Fibroblast of lung (primary cell): ENCODE measurements at regions not wholly inside any gene's neighbourhood (a gene's known extent, or its start where the extent isn't known, plus 50 kb on each side); places are given as distances from the start of the nearest gene placed in this dataset.

Experiments
- DNase-seq, 2 donors: peaks; one replicate each; pipeline versions ENCODE4 v3.0.0 to v3.0.0-alpha.2; 2010; ENCODE audit warnings: low read depth in 2 of 2
- H2AFZ ChIP-seq: 2 replicates; pipeline ENCODE4 v1.5.1; 2012; ENCODE audit warnings: low read length, control low read depth, inconsistent platforms
- H3K27ac ChIP-seq: 2 replicates; pipeline ENCODE4 v1.5.1; 2011; ENCODE audit warnings: low read length, control low read depth; ENCODE audit not compliant: insufficient read depth
- H3K27me3 ChIP-seq: 2 replicates; pipeline ENCODE4 v1.5.1; 2011; ENCODE audit warnings: mild to moderate bottlenecking, low read length; ENCODE audit not compliant: control insufficient read depth, insufficient read depth
- H3K36me3 ChIP-seq: 2 replicates; pipeline ENCODE4 v1.5.1; 2011; ENCODE audit warnings: low read length; ENCODE audit not compliant: control insufficient read depth, insufficient read depth
- H3K4me1 ChIP-seq: 2 replicates; pipeline ENCODE4 v1.5.1; 2011; ENCODE audit warnings: low read length; ENCODE audit not compliant: control insufficient read depth, insufficient read depth; ENCODE audit errors: extremely low read depth
- H3K4me2 ChIP-seq: 2 replicates; pipeline ENCODE4 v1.5.1; 2011; ENCODE audit warnings: low read length, control low read depth; ENCODE audit not compliant: insufficient read depth; ENCODE audit errors: extremely low read depth
- H3K4me3 ChIP-seq, 4 experiments: fragments of 200-600 bp in 1 of 4; sonication (generic) in 1 of 4; replicated peaks in 1 of 4; 2 replicates each; pipeline ENCODE4 v1.5.1; 2011 to 2016; ENCODE audit warnings: low read length in 4 of 4, low read depth in 3 of 4, mild to moderate bottlenecking in 3 of 4, control low read depth in 2 of 4, inconsistent platforms in 1 of 4, mixed read lengths in 1 of 4; ENCODE audit not compliant: insufficient read depth in 1 of 4; ENCODE audit errors: control extremely low read depth in 1 of 4
- H3K79me2 ChIP-seq: 2 replicates; pipeline ENCODE4 v1.5.1; 2012; ENCODE audit warnings: mild to moderate bottlenecking, low read length, inconsistent platforms; ENCODE audit not compliant: control insufficient read depth, insufficient read depth
- H3K9ac ChIP-seq: 2 replicates; pipeline ENCODE4 v1.5.1; 2011; ENCODE audit warnings: mild to moderate bottlenecking, low read length, control low read depth; ENCODE audit not compliant: insufficient read depth
- H3K9me3 ChIP-seq: 2 replicates; pipeline ENCODE4 v1.5.1; 2012; ENCODE audit warnings: low read depth, low read length; ENCODE audit not compliant: control insufficient read depth, insufficient read depth
- H4K20me1 ChIP-seq: 2 replicates; pipeline ENCODE4 v1.5.1; 2011; ENCODE audit warnings: low read length; ENCODE audit not compliant: control insufficient read depth, insufficient read depth; ENCODE audit errors: extremely low read depth
- EZH2 ChIP-seq: IDR thresholded peaks from 2 replicates; pipeline ENCODE4 v1.5.1; 2012; ENCODE audit warnings: low read length, control low read depth, mild to moderate bottlenecking; ENCODE audit errors: missing control alignments
- TF ChIP-seq, protein P1 (sequence below), 2 donors: IDR thresholded peaks in 1 of 2; conservative IDR thresholded peaks in 1 of 2; 1 replicate in 1 of 2; 2 replicates in 1 of 2; pipeline ENCODE4 v1.5.1; 2011 to 2012; ENCODE audit warnings: low read length in 2 of 2, control low read depth in 1 of 2, inconsistent platforms in 1 of 2, low read depth in 1 of 2, mild to moderate bottlenecking in 1 of 2

DNA sequence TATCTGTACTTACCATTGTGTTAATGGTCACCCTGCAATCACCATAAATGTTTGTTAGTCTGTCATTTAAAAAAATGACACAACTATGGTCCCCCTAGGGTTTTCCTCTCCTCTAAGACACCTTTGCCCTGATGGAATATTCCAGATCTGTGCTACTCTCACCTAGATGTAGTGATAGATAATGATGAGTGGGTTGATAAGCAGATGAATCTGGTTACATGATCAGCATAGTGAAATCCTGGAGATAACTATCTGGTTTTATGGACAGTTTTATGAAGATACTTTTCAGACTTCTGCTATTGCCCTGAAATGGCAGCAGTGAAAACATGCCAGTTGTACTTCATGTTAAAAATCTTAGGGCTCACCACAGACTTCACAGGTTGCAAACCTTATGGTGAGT, 152.4 kb downstream of the GATA3 start:
- Histone ChIP-seq H3K27ac (no peak overlapping the region), H3K9ac (no peak overlapping the region), H3K36me3 (no peaks in the 10 kb centered on the region), H3K4me1 (no peaks in the 10 kb centered on the region), H3K79me2 (no peaks in the 10 kb centered on the region), H3K27me3 (no peaks in the 10 kb centered on the region), H4K20me1 (no peaks in the 10 kb centered on the region), H3K4me3 (no peak overlapping the region), H3K4me2 (no peak overlapping the region), H2AFZ (no peak overlapping the region), H3K9me3 (no peaks in the 10 kb centered on the region)
- no peak for DNase-seq
- TF ChIP-seq, protein P1, sequence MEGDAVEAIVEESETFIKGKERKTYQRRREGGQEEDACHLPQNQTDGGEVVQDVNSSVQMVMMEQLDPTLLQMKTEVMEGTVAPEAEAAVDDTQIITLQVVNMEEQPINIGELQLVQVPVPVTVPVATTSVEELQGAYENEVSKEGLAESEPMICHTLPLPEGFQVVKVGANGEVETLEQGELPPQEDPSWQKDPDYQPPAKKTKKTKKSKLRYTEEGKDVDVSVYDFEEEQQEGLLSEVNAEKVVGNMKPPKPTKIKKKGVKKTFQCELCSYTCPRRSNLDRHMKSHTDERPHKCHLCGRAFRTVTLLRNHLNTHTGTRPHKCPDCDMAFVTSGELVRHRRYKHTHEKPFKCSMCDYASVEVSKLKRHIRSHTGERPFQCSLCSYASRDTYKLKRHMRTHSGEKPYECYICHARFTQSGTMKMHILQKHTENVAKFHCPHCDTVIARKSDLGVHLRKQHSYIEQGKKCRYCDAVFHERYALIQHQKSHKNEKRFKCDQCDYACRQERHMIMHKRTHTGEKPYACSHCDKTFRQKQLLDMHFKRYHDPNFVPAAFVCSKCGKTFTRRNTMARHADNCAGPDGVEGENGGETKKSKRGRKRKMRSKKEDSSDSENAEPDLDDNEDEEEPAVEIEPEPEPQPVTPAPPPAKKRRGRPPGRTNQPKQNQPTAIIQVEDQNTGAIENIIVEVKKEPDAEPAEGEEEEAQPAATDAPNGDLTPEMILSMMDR (conservative IDR thresholded peaks at IDR 0.05 in 1 of 2, IDR thresholded peaks at IDR 0.05 in 1 of 2; ENCODE audit: low read depth in 1 of 2, low read length in 2 of 2): no peak
- TF ChIP-seq EZH2: no peak

DNA sequence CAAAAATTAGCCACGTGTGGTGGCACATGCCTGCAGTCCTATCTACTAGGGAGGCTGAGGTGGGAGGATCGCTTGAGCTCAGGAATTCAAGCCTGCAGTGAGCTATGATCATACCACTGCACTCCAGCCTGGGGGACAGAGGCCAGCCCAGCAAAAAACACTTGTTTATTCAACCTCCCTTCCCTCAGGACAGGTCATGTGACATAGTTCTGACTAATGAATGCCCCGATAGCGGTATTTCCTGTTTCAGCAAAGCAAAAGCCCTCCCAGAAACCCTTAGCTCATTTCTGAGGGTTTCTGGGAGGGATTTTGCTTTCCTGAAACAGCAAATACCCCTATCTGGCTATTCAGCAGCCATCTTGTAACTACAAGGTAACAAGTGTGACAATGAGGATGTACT, 157.1 kb downstream of the GATA3 start:
- Histone ChIP-seq H3K27ac (no peak overlapping the region), H2AFZ (no peak overlapping the region), H3K9ac (no peak overlapping the region), H3K36me3 (no peaks in the 10 kb centered on the region), H4K20me1 (no peaks in the 10 kb centered on the region), H3K79me2 (no peaks in the 10 kb centered on the region), H3K27me3 (no peaks in the 10 kb centered on the region), H3K9me3 (no peaks in the 10 kb centered on the region), H3K4me1 (no peaks in the 10 kb centered on the region), H3K4me2 (no peak overlapping the region), H3K4me3 (no peak overlapping the region)
- no peak for DNase-seq
- TF ChIP-seq EZH2: no peak
- TF ChIP-seq, protein P1 (conservative IDR thresholded peaks at IDR 0.05 in 1 of 2, IDR thresholded peaks at IDR 0.05 in 1 of 2; ENCODE audit: low read depth in 1 of 2, low read length in 2 of 2): no peak

DNA sequence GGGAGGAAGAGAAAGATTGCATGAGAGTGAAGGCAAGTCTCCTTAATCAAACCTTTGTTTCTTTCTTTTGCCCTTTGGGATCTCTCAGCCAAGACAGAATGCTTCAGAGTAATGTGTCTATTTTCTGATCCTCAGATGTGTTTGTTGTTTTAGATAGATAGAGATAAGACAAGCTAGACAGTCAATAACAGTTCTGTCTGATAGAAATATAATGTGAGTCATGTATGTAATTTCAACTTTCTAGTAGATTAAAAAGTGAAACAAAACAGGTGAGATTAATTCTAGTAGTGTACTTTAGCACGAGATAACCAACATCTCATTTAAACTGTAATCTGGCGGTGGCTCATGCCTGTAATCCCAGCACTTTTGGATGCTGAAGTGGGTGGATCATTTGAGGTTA, 159.2 kb downstream of the GATA3 start:
- Histone ChIP-seq H3K4me1 (no peaks in the 10 kb centered on the region), H3K27me3 (no peaks in the 10 kb centered on the region), H3K9ac (no peak overlapping the region), H3K4me2 (no peak overlapping the region), H4K20me1 (no peaks in the 10 kb centered on the region), H3K27ac (no peak overlapping the region), H3K36me3 (no peaks in the 10 kb centered on the region), H3K79me2 (no peaks in the 10 kb centered on the region), H3K9me3 (no peaks in the 10 kb centered on the region), H3K4me3 (no peak overlapping the region), H2AFZ (no peak overlapping the region)
- DNase-seq: no peak
- TF ChIP-seq EZH2: no peak
- TF ChIP-seq, protein P1 (conservative IDR thresholded peaks at IDR 0.05 in 1 of 2, IDR thresholded peaks at IDR 0.05 in 1 of 2; ENCODE audit: low read depth in 1 of 2, low read length in 2 of 2): no peak
